Stimulated activated CD8-positive, alpha-beta memory T cell treated with anti-CD3 and anti-CD28 coated beads, Interleukin-12 subunit alpha, Interleukin-12 subunit beta, amount 100 ng/mL, for 24 hours (primary cell): ENCODE measurements at regions not wholly inside any gene's neighbourhood (a gene's known extent, or its start where the extent isn't known, plus 50 kb on each side); places are given as distances from the start of the nearest gene placed in this dataset.
"Not testable (repeated sequence)": the region's sequence is repeated elsewhere in the genome, so short reads cannot be mapped to it uniquely, and the experiment has no call there.

Experiments used
- DNase-seq: peaks from one replicate; pipeline ENCODE4 v3.0.0-alpha.2; 2020; ENCODE audit errors: extremely low read depth

- no peak for DNase-seq
These were observed 164.9 kb upstream of the AGR3 start for GRCh38 chr7:17046666-17047065.

GRCh38 chr7:17053164-17053563 is 171.4 kb upstream of the AGR3 start:
- DNase-seq, result not testable (repeated sequence)

GRCh38 chr7:17054206-17054605 is 172.4 kb upstream of the AGR3 start:
- no peak for DNase-seq

GRCh38 chr7:17054836-17055235 is 173.1 kb upstream of the AGR3 start:
- DNase-seq, result no peak

GRCh38 chr7:17055596-17055995 is 173.8 kb upstream of the AGR3 start:
- no peak for DNase-seq

- no peak for DNase-seq
These were observed 174.8 kb upstream of the AGR3 start for GRCh38 chr7:17056491-17057142.

GRCh38 chr7:17057143-17057509 is 175.3 kb upstream of the AGR3 start:
- no peak for DNase-seq

GRCh38 chr7:17058568-17058967 is 176.8 kb upstream of the AGR3 start:
- no peak for DNase-seq

GRCh38 chr7:17060051-17060450 is 178.3 kb upstream of the AGR3 start:
- no peak for DNase-seq

- no peak for DNase-seq
These were observed 179.7 kb upstream of the AGR3 start for GRCh38 chr7:17061443-17061842.

GRCh38 chr7:17062151-17063044 is 180.6 kb upstream of the AGR3 start:
- DNase-seq, result no peak

- no peak for DNase-seq
These were observed 181.2 kb upstream of the AGR3 start for GRCh38 chr7:17063045-17063383.

- DNase-seq, result no peak
These were observed 185.9 kb upstream of the AGR3 start for GRCh38 chr7:17067691-17068090.

GRCh38 chr7:17069146-17069545 is 187.4 kb upstream of the AGR3 start:
- DNase-seq, result no peak

GRCh38 chr7:17070231-17070708 is 188.5 kb upstream of the AGR3 start:
- DNase-seq, result no peak

GRCh38 chr7:17071866-17072265 is 190.1 kb upstream of the AGR3 start:
- DNase-seq, result no peak

GRCh38 chr7:17075601-17076255 is 193.9 kb upstream of the AGR3 start:
- no peak for DNase-seq

GRCh38 chr7:17078298-17078697 is 196.5 kb upstream of the AGR3 start:
- no peak for DNase-seq

- no peak for DNase-seq
These were observed 201.8 kb upstream of the AGR3 start for GRCh38 chr7:17083392-17084165.

GRCh38 chr7:17084166-17084475 is 202.3 kb upstream of the AGR3 start:
- DNase-seq, result no peak

GRCh38 chr7:17085186-17085585 is 203.4 kb upstream of the AGR3 start:
- DNase-seq, result no peak

- DNase-seq, result no peak
These were observed 204.6 kb upstream of the AGR3 start for GRCh38 chr7:17086403-17086802.
